HS-27A (cell line): ENCODE measurements at regions not wholly inside any gene's neighbourhood (a gene's known extent, or its start where the extent isn't known, plus 50 kb on each side); places are given as distances from the start of the nearest gene placed in this dataset.

Experiments
- DNase-seq: peaks from one replicate; pipeline ENCODE4 v3.0.0-alpha.2; 2012; ENCODE audit warnings: low read depth, missing footprints

DNA sequence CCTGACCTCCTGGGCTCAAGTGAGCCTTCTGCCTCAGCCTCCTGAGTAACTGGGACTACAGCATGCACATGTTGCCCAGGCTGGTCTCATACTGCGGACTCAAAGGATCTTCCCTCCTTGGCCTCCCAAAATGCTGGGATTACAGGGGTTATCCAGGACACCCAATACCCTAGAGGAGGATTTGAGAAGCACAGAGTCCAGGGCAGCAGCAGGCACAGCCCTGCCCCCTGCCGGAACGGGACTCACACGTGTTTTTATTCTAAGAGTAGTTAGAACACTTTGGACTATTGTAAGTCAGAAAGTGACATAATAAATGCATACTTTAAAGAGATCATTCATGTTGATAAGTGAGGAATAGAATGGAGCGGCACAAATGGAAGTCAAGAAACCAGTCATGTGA lies 80.2 kb downstream of the C6orf118 start:
- no peak for DNase-seq

DNA sequence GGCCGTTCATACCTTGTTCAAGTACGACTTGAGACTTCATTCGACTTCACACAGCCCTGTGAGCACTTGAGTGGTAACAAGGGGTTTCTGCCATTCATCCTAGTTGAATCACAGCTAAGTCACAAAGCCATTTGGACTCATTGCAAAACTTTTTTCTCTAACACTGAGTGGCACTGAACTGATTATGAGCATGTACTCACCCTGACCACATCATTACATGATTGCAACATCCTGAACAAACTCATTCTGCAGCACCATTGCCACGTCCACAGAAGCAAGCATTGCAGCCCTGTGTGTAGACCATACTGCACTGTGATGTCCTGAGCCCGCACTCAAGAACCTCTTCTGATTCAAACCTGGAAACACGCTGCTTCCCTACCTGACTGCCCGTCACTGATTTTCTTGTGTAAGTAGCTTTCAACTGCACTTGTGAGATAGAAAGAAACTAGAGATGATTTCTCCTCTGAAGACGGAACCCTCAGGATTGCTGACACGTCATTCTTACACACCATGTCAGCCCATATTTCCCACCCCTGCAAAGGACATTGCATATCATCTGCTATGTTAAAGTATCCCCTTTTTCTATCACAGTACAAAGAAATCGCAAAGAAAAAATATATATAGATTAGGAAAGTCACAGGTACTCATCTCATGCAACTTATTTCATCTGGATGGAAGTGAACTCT lies 81.6 kb downstream of the C6orf118 start:
- no peak for DNase-seq

DNA sequence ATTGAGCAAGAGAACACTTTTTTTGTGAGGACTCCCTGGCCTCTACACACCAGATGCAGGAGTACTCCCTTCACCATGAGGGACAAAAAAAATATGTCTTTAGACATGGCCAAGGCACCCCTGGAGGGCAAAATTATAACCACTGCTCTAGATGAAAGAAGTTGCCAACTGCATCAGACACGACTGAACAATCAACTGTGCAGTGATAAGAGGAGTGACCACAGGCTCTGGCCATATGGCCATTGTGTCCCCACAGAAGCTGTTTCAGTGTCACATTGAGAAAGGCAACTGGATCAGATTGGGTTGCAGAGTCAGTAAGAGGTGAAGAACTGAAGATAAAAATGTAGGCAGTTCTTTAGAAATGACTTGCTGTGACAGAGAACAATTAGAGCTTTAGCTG lies 85.7 kb downstream of the C6orf118 start:
- DNase-seq = no peak

DNA sequence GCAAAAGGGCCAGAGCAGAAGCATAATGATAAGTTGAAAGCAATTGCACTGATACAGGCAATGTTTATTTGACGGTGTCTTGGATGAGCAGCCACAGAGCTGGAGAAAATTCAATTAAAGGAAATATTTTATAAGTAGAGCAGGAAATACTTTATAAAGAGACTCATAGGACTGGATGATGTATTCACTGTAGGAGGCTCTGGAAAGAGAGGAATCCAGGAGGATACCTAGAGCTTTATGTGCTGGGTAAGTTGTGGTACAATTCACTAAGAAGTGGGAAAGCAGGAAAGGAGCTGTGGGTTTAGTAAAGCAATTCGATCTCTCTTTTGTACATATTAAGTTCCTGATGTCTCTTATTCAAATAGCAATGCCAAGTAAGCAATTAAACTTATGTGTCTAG lies 86.3 kb downstream of the C6orf118 start:
- no peak for DNase-seq

DNA sequence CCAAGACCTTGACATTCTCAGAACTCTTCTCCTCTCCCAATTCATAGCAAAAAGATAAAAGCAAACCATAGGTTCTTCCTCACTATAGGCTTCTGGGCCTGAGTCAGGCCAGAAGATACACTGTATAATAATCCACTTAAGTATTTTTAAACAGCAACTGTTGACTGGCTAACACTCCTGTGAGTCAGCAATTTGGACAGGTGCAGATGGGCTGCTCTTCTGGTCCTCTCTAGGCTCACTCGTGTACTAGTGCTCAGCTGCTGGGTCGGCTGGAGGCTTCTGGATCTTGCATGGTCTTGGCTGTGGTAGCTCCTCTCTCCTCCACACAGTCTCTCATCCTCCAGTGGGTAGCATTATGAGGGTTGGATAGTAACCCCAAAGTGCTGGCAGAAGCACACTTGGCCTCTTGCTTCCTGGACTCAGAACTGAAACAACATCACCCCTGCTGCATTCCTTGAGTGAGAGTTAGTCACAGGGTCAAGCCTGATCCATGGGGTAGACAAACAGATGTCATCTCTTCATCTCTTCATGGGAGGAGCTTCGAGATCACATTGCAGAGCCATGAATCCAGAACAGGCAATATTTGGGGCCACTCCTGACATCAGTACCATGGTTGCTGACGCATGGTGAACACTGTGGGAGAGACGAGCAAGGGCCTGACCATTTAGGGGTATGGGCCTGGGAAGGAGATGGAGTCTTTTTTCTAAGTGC lies 86.9 kb downstream of the C6orf118 start:
- DNase-seq = no peak

DNA sequence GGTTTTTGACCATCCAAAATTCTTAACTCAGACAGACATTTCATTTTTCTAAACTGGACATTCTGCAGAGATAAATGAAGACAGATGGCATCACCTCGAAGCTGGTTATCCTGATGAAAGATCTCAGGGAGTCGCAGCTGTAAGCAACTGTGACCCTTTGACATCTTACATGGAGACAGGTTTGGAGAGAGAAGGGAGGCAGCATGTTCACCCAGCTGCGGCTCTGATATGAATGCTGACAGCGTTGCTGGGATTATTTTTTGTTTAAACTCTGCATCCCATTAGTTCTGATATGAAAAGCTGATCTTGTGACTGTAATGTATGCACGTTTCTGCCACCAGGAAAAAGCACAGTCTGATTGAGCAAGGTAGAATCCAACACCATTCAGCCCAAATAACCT lies 89.4 kb downstream of the C6orf118 start:
- no peak for DNase-seq

DNA sequence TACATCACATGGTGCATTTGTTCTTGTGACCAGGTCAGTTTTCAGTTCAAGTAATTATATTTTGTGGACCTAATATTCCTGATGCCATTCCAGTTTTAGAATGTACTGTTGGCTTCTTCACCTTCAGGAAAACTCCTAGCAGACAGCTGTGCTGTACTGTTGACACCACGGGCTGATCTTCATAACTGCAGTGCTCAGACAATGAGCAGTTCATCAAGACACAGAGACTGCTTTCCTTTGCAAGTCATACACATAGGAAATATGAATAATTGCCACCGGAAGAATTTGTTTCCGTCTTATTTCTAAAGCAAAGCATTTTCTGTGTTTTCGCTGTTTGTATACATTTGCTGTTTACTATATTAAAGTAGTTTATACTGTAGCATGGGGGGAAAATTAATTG lies 89.8 kb downstream of the C6orf118 start:
- no peak for DNase-seq

DNA sequence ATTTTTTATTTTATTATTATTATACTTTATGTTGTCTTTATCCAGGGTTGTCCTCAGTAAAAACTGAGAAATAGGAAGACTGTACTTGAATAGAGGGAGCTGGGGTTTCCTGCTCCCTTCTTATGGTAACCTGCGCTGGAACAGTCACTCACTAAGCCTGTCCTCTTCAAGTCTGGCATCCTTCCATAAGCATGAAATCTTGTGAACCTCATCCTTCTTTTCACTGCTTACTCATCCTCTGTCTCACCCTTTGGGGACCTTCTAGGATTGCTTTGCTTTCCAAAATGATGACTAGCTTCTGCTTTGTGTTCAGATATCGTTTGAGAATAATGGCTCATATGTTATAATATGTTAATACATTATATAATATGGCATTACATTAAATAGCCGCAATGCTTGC lies 90.6 kb downstream of the C6orf118 start:
- no peak for DNase-seq

DNA sequence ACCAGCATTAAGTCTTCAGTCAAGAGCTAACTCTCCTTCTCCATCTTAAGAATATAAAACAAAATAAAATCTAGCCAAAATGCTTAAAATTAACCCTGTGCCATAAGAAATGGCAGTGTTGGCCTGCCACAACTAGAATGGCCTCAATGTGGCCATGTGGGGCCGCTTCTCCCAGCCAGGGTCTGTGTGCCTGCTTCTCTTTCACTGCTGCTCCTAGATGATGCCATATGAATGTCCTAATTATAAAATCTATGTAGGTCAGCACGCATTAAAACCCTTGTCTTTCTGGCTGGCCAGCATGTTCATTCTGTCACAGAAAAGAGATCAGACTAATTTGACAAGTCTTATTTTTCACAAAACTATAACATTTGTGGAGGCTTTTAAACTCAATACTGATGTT lies 102.6 kb downstream of the C6orf118 start:
- DNase-seq = no peak

DNA sequence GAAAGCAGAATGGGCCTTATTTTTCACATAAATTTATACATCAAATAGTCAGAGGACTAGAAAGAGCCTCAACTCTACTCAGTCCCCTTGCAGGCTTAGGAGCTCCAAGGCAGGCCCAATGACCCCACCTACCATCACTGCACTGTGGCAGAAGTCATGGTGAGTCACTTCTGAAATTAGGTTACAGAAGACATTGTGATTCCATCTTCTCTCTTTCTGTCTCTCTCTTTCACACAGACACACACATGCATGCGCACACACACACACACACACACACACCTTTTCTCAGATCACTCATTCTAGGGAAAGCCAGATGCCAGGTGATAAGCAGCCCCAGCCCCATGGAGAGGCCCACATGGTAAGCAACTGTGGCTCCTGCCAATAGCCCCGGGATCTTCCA lies 103.8 kb downstream of the C6orf118 start:
- no peak for DNase-seq

DNA sequence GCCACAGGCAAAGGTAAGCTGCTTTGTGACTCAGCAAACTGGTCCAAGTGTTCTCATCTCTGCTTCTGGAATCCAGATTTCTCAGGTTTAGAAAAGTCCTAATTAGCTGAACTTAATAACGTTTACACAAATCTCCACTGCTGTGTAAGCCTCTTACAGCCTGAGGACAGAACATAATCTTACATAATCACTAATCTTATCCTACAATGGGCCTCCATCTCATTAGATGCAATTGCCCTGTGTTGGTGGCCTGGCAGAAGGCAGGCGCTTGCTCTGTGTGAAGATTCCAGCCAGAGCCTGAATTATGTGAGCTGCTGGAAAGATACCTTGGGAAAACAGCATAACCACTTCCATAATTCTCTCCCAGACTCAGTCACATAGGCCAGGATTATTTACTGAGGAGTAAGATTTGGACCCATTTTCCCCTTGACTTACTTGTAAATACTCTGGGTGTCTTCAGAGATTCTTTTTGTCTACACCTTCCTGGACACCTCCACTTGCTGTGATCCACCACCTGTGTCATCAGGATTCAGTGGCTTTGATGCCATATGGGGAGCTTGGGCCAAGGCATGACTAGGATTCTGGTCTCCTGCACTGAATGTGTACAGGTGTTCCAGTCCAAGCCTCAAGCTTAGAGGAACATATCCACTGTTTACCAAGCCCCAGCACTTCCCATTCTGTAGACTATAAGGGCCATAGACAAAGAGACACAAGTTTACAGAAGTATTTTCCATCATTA lies 104.4 kb downstream of the C6orf118 start:
- DNase-seq = no peak

DNA sequence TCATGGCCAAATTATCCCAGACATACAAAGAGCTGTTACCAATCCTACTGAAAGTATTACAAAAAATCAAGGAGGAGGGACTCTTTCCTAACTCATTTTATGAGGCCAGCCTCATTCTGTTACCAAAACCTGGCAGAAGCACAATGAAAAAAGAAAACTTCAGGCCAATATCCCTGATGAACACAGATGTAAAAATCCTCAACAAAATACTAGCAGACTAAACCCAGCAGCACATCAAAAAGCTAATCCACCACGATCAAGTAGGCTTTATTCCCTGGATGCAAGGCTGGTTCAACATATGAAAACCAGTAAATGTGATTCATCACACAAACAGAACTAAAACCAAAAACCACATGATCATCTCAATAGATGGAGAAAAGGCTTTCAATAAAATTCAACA lies 109.2 kb downstream of the C6orf118 start:
- DNase-seq = no peak

DNA sequence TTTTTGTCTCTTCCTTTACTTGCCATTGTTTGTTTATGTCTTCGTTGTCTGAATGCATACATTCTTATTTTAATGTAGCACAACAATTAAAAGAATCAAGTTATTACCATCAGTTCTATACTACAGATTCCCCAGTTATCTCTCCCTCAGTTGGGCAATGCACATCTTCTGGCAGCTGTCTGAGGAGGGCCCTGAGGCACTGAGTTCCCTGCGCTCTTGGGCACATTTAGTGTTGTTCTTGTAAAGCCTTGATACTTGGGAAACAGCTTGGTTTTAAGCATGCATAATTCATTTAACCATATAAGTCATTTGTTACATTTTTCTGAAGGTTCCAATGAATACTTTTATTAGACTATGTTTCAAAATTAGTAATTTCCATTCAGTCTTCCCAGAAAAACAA lies 117.9 kb downstream of the C6orf118 start:
- no peak for DNase-seq

DNA sequence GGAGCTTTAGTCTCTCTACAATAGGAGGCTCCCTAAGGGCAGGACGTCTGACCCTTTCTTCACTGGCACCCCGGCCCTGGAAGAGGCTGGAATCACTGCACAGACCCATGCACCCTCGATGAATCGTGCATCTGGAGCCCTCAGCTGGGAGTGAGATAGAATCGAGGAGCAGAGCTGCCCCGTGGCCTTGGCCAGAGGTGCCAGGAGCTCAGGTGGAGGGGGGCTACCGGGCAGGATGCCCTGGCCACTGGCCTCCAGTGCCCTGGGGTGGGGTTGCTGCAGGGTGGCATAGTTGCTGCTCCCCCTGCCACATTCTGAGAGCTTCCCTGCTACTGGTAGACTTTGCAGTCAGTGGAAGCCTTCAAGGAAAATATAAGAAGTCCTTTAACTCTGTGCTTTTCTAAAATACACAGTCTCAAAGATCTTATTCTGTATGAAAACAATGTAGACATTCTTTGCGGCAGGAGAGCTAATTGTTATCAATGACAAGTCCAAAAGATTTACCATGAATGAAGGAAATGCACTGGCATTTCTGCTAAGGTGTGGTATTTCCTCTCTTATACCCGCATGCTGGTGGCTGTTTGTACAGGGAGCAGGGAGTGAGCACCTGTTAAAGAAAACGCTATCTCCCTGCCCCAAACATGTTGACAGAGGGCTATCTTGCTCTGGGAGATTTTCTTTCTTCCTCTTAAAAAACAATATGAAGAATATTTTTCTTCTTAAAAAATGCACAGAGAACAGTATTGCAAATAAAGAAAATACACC lies 122.8 kb downstream of the C6orf118 start:
- DNase-seq = no peak

DNA sequence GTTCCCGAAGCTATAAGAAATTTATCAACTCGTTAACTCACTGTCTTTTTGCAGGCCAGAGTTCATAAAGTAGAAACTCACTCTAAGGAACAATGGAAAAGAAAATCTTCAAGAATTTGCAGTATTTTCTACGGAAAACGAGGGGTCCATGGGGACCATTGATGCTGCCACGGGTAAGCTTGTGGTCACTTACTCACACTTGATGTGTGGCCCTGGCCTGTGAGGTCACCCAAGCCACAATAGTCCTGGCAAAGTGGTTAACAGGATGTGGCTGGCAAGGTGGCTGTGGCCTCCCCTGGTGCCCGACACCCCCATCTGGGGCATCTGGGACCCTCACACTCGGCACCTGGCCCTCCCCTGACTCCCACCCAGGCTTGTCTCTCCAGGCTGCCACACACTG lies 123.4 kb downstream of the C6orf118 start:
- DNase-seq = no peak

DNA sequence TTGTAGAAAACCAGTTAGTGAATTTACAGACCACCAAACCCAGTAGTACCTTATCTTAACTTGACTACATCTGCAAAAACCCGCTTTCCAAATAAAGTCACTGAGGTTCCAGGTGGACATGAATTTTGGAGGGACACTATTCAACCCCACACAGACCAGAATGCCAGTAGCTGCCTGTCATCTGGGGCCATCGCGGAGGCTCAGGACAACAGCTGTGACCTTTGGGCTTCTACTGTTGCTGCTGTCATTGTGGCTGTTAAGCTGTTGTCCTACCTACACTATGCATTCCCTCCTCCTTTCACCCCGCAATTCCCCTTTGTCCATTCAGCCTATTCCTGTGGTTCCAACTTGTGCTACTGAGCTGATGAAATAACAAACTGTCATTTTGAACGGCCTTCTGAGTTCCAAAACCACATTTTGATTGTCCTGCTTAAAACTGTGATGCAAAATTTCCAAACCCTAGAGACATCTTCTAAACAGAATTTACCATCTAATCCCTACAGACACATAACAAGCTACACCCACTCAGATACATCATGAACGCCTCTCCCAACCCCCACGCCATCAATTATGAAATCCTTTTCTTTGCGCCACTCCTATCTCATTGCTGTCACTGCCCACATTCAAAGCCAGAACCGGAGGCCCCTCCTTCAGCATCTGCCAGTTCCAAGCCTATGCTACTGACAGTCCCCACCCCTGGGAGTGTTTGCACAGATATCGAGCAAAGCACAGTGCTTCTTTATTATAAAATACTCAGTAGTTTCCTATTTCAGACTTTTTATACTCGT lies 125.0 kb downstream of the C6orf118 start:
- no peak for DNase-seq

DNA sequence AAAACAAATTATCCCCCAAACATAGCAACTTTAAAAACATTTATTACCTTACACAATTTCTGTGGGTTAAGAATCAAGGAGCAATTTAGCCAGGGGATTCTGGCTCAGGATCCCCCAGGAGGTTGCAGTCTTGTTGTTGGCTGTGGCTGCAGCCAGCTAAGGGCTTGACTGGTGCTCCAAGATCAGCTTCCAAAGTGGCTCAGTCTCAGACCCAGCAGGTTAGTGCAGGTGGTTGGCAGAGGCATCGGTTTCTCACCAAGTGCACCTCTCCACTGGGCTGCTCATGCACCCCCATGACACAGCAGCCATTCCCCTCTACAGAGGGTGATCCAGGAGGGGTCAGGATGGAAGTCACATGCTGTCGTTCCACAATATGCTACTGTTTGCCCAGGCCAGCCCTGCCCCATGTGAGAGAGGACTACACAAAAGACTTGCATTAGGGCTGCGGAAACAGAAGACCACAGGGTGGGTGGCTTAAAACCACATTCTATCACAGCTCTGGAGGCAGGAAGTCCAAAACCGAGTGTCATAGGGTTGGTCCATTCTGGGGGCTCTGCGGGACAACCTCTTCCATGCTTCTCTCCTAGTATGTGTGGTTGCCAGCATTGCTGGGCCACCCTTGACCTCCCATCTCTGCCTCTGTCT lies 125.8 kb downstream of the C6orf118 start:
- no peak for DNase-seq

DNA sequence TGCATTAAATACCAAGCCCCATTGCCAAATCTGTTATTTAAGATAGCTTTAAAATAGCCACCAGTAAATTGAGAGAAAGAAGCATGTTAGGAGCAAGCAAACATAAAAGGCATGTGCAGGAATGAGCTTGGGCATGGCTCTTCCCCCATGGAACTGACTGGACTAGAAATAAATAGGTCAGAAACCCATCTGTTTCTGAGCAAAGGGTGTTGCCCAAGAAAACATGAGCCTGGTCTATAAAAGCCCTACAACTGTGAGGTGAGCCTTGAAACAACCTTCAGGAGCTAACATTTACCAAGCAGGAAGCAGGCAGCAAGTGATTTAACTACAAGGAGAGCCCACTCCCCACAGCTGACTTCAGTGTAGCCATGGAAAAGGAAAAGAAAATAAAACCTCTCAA lies 126.3 kb downstream of the C6orf118 start:
- DNase-seq = no peak

DNA sequence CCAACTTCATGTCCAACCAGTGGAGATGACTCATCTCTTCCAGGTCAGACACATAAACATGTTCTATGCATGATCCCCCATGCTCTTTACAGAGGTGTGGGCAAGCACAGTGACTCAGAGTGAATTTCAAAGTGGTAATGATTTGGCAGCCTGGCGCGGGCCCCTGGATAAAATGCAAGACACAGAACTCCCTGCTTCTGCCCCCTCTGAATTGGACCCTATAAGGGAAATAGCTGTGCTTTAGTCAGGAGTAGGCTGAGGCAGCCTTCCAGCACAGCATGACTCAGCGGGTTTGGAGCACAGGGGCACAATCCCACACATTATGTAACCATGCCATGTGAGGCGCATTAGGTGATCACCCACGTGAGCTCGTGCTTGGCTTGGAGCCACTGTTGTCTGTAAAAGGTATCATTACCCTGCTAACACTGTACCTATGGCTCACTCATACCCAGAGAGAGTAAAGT lies 127.4 kb downstream of the C6orf118 start:
- DNase-seq = no peak

DNA sequence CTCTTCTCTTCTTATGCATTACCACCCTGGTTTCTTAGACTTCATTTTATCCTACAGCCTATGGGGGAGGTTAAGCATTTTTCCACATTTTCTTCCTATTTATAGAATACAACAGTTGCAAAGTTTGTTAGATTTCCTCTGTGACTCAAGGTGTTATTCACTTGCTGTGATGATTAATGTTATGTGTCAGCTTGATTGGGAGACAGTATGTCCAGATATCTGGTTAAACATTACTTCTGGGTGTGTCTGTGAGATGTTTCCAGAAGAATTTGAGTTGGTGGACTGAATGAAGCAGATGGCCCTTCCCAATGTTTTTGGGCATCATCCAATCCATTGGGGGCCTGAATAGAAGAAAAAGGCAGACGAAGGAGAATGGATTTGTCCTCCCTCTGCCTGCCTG lies 131.3 kb downstream of the C6orf118 start:
- no peak for DNase-seq

DNA sequence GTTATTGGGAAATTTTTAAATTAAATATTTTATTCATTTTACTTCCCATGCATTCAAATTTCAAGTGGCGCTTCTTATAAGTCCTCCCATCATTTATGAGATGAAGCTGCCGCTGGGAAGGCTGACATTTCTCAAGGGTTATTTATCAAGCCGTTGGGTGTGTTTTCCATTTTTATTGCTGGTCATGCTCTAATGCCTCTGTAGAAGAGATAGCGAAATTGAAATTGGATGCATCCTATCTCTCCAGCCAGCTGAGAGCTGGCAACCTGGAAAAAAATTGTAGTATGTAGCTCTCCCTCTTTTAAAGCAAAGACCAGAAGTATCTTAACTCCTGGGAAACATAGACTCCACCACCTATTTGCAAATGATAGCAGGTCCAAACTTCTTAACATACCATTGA lies 135.9 kb downstream of the C6orf118 start:
- DNase-seq = no peak
